ENCODE measurements at regions not wholly inside any gene's neighbourhood (a gene's known extent, or its start where the extent isn't known, plus 50 kb on each side); places are given as distances from the start of the nearest gene placed in this dataset.
"Not testable (repeated sequence)": the region's sequence is repeated elsewhere in the genome, so short reads cannot be mapped to it uniquely, and the experiment has no call there.

- TF ChIP-seq CTCF (IDR thresholded peaks at IDR 0.05; ENCODE audit: unreplicated experiment in 3 of 3): no peak
- Mint-ChIP-seq H3K36me3 (ENCODE audit: low read depth) (peaks cover 76% of the 10 kb centered on the region), H3K9me3 (peaks cover 17% of the 10 kb centered on the region), H3K27ac (no peak overlapping the region), H3K27me3 (ENCODE audit: low read depth) (no peaks in the 10 kb centered on the region), H3K4me3 (no peak overlapping the region), H3K4me1 (peaks cover 10% of the 10 kb centered on the region)
Observed at GRCh38 chr7:149564340-149565095, 66.9 kb upstream of the ZNF746 start.

GRCh38 chr7:149562602-149563001 is 65.0 kb upstream of the ZNF746 start:
- no peak overlapping the region for H3K27ac Mint-ChIP-seq
- peaks cover 71% of the 10 kb centered on the region for H3K36me3 Mint-ChIP-seq (ENCODE audit: low read depth)
- H3K4me3 Mint-ChIP-seq: no peak overlapping the region
- H3K4me1 Mint-ChIP-seq: peaks cover 6% of the 10 kb centered on the region
- H3K27me3 Mint-ChIP-seq (ENCODE audit: low read depth): no peaks in the 10 kb centered on the region
- TF ChIP-seq CTCF (IDR thresholded peaks at IDR 0.05; ENCODE audit: unreplicated experiment in 3 of 3): no peak
- H3K9me3 Mint-ChIP-seq: peaks cover 14% of the 10 kb centered on the region

- TF ChIP-seq CTCF (IDR thresholded peaks at IDR 0.05; ENCODE audit: unreplicated experiment in 3 of 3): no peak
- peaks cover 8% of the 10 kb centered on the region for H3K9me3 Mint-ChIP-seq
- H3K27me3 Mint-ChIP-seq (ENCODE audit: low read depth): no peaks in the 10 kb centered on the region
- H3K4me3 Mint-ChIP-seq: no peak overlapping the region
- H3K36me3 Mint-ChIP-seq (ENCODE audit: low read depth): peaks cover 70% of the 10 kb centered on the region
- H3K4me1 Mint-ChIP-seq: peaks cover 6% of the 10 kb centered on the region
- H3K27ac Mint-ChIP-seq: peak overlapping the region in 1 of 3 experiments; percentile 2
Observed at GRCh38 chr7:149561072-149561471, 63.5 kb upstream of the ZNF746 start.

GRCh38 chr7:149559711-149560110 is 62.1 kb upstream of the ZNF746 start:
- TF ChIP-seq CTCF (IDR thresholded peaks at IDR 0.05; ENCODE audit: unreplicated experiment in 3 of 3): no peak
- H3K27me3 Mint-ChIP-seq (ENCODE audit: low read depth): no peaks in the 10 kb centered on the region
- peaks cover 67% of the 10 kb centered on the region for H3K36me3 Mint-ChIP-seq (ENCODE audit: low read depth)
- no peak overlapping the region for H3K27ac Mint-ChIP-seq
- no peak overlapping the region for H3K4me3 Mint-ChIP-seq
- peaks cover 8% of the 10 kb centered on the region for H3K9me3 Mint-ChIP-seq
- peaks cover 6% of the 10 kb centered on the region for H3K4me1 Mint-ChIP-seq

- Mint-ChIP-seq H3K4me1 (peaks cover 6% of the 10 kb centered on the region), H3K27ac (no peak overlapping the region), H3K36me3 (ENCODE audit: low read depth) (peaks cover 67% of the 10 kb centered on the region), H3K4me3 (no peak overlapping the region), H3K9me3 (peaks cover 3% of the 10 kb centered on the region), H3K27me3 (ENCODE audit: low read depth) (no peaks in the 10 kb centered on the region)
- no peak for TF ChIP-seq CTCF (IDR thresholded peaks at IDR 0.05; ENCODE audit: unreplicated experiment in 3 of 3)
Observed at GRCh38 chr7:149558149-149558861, 60.7 kb upstream of the ZNF746 start.

GRCh38 chr7:149556525-149556924 is 58.9 kb upstream of the ZNF746 start:
- H3K4me3 Mint-ChIP-seq; H3K4me1 Mint-ChIP-seq; H3K27me3 Mint-ChIP-seq (ENCODE audit: low read depth); H3K27ac Mint-ChIP-seq: not testable (repeated sequence)
- Mint-ChIP-seq H3K9me3 (peaks cover 15% of the 10 kb centered on the region), H3K36me3 (ENCODE audit: low read depth) (peaks cover 73% of the 10 kb centered on the region)

- not testable (repeated sequence) for H3K27ac Mint-ChIP-seq; H3K4me3 Mint-ChIP-seq; H3K27me3 Mint-ChIP-seq (ENCODE audit: low read depth); H3K4me1 Mint-ChIP-seq
- H3K9me3 Mint-ChIP-seq: peaks cover 15% of the 10 kb centered on the region
- peaks cover 78% of the 10 kb centered on the region for H3K36me3 Mint-ChIP-seq (ENCODE audit: low read depth)
Observed at GRCh38 chr7:149554821-149555220, 57.2 kb upstream of the ZNF746 start.

- not testable (repeated sequence) for H3K4me3 Mint-ChIP-seq; H3K4me1 Mint-ChIP-seq; H3K27ac Mint-ChIP-seq; H3K27me3 Mint-ChIP-seq (ENCODE audit: low read depth)
- H3K9me3 Mint-ChIP-seq: peaks cover 15% of the 10 kb centered on the region
- peaks cover 82% of the 10 kb centered on the region for H3K36me3 Mint-ChIP-seq (ENCODE audit: low read depth)
Observed at GRCh38 chr7:149553991-149554390, 56.4 kb upstream of the ZNF746 start.
